Chondrocyte (in vitro differentiated cells): ENCODE measurements at regions not wholly inside any gene's neighbourhood (a gene's known extent, or its start where the extent isn't known, plus 50 kb on each side); places are given as distances from the start of the nearest gene placed in this dataset.

Experiments used
- DNase-seq: peaks from one replicate; pipeline ENCODE4 v3.0.0; 2021; ENCODE audit warnings: mixed read lengths, low spot score
- H3K27ac Mint-ChIP-seq: one replicate; pipeline ENCODE4 v1.8.0; 2021; ENCODE audit warnings: mild to moderate bottlenecking, moderate library complexity, mixed read lengths; ENCODE audit not compliant: unreplicated experiment
- H3K27me3 Mint-ChIP-seq: 2 replicates; pipeline ENCODE4 v1.8.0; 2021; ENCODE audit warnings: low read depth, mixed read lengths
- H3K36me3 Mint-ChIP-seq: 2 replicates; pipeline ENCODE4 v1.8.0; 2021; ENCODE audit warnings: low read depth, mixed read lengths
- H3K4me1 Mint-ChIP-seq: 2 replicates; pipeline ENCODE4 v1.8.0; 2021; ENCODE audit warnings: low read depth, mild to moderate bottlenecking, mixed read lengths
- H3K4me3 Mint-ChIP-seq: one replicate; pipeline ENCODE4 v1.8.0; 2021; ENCODE audit warnings: mild to moderate bottlenecking, moderate library complexity, mixed read lengths; ENCODE audit not compliant: unreplicated experiment
- H3K9me3 Mint-ChIP-seq: 2 replicates; pipeline ENCODE4 v1.8.0; 2021; ENCODE audit warnings: low read depth, mixed read lengths
- TF ChIP-seq, protein P1 (sequence below): fragments of 200-600 bp; sonication (generic); IDR thresholded peaks from 2 replicates; pipeline ENCODE4 v1.5.0; 2021; ENCODE audit warnings: antibody characterized with exemption, mild to moderate bottlenecking, moderate library complexity

DNA sequence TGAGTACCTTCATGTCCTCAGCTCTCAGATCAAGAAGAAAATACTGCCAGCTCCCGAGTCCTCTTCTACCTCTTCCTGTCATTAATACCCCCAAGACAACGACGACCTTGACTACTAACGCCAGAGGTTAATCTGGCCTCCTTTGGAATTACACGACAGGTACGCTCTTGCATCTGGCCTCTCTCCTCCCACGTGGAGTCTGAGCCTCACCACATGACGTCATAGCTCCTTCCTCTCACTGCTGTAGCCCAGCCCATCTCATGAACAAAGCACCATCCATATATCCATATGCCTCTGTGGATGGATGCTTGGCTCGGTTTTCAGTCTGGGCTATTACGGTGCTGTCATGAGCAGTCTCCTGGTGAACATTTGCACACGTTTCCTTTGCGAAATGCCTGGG, 110.2 kb upstream of the TNRC6C start:
- H3K27ac Mint-ChIP-seq, result no peak overlapping the region
- H3K4me1 Mint-ChIP-seq, result peaks cover 8% of the 10 kb centered on the region
- no peak for DNase-seq
- H3K4me3 Mint-ChIP-seq, result no peak overlapping the region
- H3K9me3 Mint-ChIP-seq, result no peaks in the 10 kb centered on the region
- H3K27me3 Mint-ChIP-seq, result no peaks in the 10 kb centered on the region
- TF ChIP-seq, protein P1, sequence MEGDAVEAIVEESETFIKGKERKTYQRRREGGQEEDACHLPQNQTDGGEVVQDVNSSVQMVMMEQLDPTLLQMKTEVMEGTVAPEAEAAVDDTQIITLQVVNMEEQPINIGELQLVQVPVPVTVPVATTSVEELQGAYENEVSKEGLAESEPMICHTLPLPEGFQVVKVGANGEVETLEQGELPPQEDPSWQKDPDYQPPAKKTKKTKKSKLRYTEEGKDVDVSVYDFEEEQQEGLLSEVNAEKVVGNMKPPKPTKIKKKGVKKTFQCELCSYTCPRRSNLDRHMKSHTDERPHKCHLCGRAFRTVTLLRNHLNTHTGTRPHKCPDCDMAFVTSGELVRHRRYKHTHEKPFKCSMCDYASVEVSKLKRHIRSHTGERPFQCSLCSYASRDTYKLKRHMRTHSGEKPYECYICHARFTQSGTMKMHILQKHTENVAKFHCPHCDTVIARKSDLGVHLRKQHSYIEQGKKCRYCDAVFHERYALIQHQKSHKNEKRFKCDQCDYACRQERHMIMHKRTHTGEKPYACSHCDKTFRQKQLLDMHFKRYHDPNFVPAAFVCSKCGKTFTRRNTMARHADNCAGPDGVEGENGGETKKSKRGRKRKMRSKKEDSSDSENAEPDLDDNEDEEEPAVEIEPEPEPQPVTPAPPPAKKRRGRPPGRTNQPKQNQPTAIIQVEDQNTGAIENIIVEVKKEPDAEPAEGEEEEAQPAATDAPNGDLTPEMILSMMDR, result no peak
- no peaks in the 10 kb centered on the region for H3K36me3 Mint-ChIP-seq

DNA sequence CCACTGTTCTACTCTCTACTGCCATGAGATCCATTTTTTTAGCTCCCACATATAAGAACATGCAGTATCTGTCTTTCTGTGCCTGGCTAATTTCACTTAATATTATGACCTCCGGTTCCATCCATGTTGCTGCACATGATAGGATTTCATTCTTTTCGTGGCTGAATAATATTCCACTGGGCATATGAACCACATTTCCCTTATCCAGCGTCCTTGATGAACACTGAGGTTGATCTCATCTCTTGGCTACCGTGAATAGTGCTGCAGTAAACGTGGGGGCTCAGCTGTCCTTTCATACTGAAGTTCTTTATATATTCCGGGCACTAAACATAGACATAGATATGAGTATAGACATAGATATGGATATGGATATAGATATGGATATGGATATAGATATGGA, 109.3 kb upstream of the TNRC6C start:
- no peak overlapping the region for H3K4me3 Mint-ChIP-seq
- H3K4me1 Mint-ChIP-seq, result no peaks in the 10 kb centered on the region
- no peaks in the 10 kb centered on the region for H3K36me3 Mint-ChIP-seq
- no peaks in the 10 kb centered on the region for H3K27me3 Mint-ChIP-seq
- no peak overlapping the region for H3K27ac Mint-ChIP-seq
- no peaks in the 10 kb centered on the region for H3K9me3 Mint-ChIP-seq
- DNase-seq, result no peak
- TF ChIP-seq, protein P1, result no peak

DNA sequence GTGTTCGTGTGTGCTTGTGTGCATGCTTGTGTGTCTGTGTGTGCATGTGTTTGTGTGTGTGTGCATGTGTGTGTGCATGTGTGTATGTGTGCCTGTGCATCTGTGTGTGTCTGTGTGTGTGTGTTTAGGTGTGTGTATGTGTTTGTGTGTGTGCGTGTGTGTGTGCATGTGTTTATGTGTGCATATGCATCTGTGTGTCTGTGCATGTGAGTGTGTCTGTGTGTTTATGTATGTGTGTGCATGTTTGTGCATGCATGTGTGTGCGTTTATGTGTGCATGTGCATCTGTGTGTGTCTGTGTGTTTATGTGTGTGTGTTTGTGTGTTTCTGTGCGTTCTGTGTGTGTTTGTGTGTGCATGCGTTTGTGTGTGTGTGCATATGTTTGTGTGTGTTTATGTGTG, 106.6 kb upstream of the TNRC6C start:
- peaks cover 7% of the 10 kb centered on the region for H3K27me3 Mint-ChIP-seq
- H3K4me3 Mint-ChIP-seq, result no peak overlapping the region
- H3K27ac Mint-ChIP-seq, result no peak overlapping the region
- H3K9me3 Mint-ChIP-seq, result no peaks in the 10 kb centered on the region
- no peaks in the 10 kb centered on the region for H3K36me3 Mint-ChIP-seq
- TF ChIP-seq, protein P1, result no peak
- no peak for DNase-seq
- no peaks in the 10 kb centered on the region for H3K4me1 Mint-ChIP-seq

DNA sequence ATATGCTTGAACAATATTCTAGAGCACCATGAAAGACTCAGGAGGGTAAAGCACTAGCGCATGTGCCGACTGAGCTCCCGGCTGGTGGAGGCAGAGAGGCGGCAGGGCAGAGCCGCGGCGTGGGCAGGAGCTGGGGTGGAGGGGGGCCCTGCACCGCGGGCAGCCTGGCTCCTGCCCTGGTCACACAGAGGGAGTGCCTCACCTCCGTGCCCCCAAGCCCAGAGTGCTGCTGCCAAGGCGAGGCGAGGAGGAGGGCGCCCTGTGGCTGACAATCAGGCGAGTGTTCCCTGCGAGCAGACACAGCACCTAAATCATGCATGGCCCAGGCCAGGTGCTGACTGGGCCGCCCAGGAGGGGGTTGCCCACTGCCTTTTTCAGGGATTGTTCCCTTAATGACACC, 105.8 kb upstream of the TNRC6C start:
- TF ChIP-seq, protein P1, result no peak
- H3K9me3 Mint-ChIP-seq, result no peaks in the 10 kb centered on the region
- peak; percentile 83 for DNase-seq
- H3K27me3 Mint-ChIP-seq, result peaks cover 12% of the 10 kb centered on the region
- H3K27ac Mint-ChIP-seq, result no peak overlapping the region
- H3K4me3 Mint-ChIP-seq, result no peak overlapping the region
- H3K4me1 Mint-ChIP-seq, result no peaks in the 10 kb centered on the region
- H3K36me3 Mint-ChIP-seq, result no peaks in the 10 kb centered on the region

DNA sequence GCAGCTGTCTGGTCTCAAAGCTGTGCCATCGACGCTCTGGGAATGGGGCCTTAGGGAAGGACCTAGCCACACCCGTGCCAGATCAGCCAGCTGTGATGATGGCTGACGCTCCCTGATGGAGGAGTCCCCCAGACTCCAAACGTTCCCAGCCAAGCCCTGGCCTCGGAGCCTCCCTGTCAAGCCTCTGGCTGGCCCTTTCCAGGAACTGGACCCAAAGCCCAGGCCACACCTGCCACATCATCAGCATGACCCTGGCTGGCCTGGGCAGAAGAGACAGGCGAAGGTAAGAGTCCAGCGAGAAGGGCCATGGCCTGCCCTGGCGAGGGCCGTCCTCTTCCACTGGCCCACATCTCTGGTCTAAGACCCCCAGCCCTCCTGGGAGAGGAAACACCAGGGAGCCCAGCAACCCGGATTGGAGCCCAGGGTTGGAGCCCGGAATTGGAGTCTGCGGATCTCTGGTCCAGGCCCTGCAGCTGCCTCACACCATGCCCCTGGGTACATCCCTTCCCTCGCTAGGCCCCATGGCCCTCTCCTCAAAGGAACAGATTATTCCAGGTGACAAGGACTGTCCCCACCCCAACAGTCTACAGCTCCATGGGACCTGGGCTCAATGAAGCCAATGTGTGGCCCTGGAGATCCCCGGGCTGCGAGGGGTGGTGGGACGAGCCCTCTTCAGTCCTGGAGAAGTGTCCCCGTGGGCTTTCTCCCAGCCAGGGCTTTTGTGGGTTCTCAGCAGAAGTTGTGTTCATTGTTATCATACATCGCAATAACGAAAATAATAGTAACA, 105.1 kb upstream of the TNRC6C start:
- H3K4me3 Mint-ChIP-seq, result no peak overlapping the region

More for the DNA sequence above, 105.1 kb upstream of the TNRC6C start:
- DNase-seq, result peak; percentile 59
- TF ChIP-seq, protein P1, result no peak
- Mint-ChIP-seq H3K9me3 (no peaks in the 10 kb centered on the region), H3K27me3 (peaks cover 18% of the 10 kb centered on the region), H3K27ac (no peak overlapping the region), H3K4me1 (no peaks in the 10 kb centered on the region), H3K36me3 (no peaks in the 10 kb centered on the region)
